HS-5 (cell line): ENCODE measurements at regions not wholly inside any gene's neighbourhood (a gene's known extent, or its start where the extent isn't known, plus 50 kb on each side); places are given as distances from the start of the nearest gene placed in this dataset.
"Not testable (repeated sequence)": the region's sequence is repeated elsewhere in the genome, so short reads cannot be mapped to it uniquely, and the experiment has no call there.

ENCODE experiments used
- DNase-seq: peaks from one replicate; pipeline ENCODE4 v3.0.0-alpha.2; 2012; ENCODE audit warnings: low read depth

- no peak for DNase-seq
These were observed 76.5 kb downstream of the ARL5B start for GRCh38 chr10:18735711-18736110.

DNA sequence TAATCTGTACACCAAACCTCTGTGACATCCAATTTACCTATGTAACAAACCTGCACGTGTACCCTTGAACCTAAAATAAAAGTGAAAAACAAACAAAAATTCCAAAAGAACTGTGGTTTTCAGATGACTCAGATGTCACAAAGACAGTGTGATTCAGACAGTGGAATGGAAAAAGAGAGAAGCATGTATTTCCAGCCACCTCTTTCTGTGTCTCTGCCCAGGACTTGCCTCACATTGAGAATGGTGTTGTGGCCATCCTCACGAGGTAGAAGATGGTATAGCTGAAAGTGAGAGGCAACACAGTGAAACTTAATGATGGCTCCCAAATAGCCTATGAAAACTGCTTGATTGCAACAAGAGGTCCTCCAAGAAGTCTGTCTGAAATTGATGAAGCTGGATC is 78.0 kb downstream of the ARL5B start:
- DNase-seq: no peak

- peak; percentile 76 for DNase-seq
These were observed 78.6 kb downstream of the ARL5B start for GRCh38 chr10:18737841-18738240.

GRCh38 chr10:18738835-18739234 is 79.6 kb downstream of the ARL5B start:
- peak; percentile 26 for DNase-seq

GRCh38 chr10:18743926-18744325 is 84.7 kb downstream of the ARL5B start:
- no peak for DNase-seq

DNA sequence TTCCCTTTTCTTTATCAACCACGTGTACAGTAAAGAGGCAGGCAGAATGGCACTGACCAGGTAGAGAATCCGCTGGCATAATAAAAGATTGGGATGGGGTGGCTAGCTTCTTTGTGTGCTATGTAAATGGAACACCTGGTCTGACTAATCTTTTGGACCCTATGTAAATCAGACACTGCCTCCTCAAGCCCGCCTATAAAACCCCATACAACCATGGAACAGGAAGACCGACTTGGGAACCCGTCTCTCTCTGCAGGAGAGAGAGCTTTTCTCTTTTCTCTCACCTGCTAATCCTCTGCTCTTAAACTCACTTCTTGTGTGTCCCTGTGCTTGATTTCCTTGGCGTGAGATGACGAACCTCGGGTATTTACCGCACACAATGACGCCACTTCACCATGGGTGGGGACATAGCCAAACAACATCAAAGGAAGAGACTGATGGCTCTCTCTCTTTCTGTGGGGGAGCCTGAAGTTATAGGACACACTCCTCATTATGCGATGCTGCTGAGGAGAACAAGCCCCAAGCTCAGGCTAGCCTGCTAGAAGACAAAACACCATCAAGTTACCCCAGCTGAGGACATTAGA is 94.2 kb downstream of the ARL5B start:
- DNase-seq: no peak

GRCh38 chr10:18759575-18759974 is 100.3 kb downstream of the ARL5B start:
- no peak for DNase-seq

GRCh38 chr10:18760836-18761235 is 101.6 kb downstream of the ARL5B start:
- DNase-seq: no peak

DNA sequence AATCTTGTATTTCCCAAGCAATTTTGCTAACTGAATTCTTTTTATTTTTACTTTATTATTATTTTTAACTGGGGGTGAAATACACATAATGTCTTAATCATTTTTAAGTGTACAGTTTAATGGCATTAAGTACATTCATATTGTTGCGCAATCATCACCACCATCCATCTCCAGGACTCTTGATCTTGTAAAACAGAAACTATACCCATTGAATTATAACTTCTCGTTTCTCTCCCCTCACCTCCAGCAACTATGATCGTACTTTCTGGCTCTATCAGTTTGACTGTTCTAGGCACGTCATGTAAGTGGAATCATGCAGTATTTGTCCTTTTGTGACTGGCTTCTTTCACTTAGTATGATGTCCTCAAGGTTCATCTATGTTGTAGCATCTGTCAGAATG is 108.8 kb downstream of the ARL5B start:
- DNase-seq: no peak

DNA sequence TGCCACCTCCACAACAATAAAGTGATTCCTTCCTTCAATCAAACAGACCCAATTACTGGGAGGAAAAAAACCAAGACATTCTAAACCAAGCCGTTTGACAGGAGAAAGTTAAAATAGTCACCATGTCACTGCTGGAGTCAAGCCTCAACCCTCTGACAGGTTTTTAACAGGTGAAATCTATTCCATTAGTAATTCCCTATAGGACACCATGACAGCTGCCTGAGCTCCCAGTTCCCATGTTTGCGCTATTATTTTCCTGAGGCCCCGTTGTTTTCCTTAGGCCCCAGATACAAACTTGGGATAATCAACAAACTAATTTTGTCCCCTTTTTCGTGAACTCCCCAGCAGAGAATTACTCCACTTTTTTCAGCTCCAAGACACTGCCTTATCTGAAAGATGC is 113.9 kb downstream of the ARL5B start:
- no peak for DNase-seq

DNA sequence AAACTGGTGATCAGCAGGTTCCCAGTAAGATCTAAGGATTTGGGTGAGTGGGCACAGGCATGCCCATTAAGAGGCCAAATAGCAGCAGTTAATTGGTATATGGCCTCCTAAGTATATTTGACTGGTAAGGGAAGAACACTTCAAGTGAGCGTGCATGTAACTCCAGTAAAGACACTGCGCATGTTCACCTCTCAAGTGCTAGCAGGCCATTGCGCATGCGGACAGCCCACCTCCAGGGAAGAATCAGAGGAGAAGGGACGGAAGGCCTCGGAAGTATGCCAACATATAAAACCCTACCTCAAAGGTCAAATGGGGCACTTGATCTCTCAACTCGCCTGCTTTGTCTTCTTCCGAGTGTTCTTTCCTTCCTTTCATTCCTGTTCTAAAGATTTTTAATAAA is 118.0 kb downstream of the ARL5B start:
- no peak for DNase-seq

DNA sequence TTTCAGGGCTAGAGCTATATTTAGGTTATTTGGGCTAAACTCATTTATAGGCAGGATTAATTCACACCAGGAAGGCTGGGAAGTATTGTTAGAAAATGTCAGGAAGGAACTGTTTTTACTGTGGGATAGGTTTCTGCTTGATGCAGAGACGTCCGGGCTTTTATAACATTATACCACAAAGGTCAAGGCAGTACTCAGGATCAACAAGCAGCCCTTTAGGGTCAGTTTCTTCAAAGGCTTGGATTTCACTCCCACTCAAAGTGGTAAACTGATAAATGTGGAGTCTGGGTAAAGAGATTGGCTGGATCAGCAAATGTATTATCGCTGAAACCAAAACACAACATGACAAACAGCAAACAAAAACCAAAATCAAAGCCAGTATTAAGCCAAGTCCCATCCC is 127.2 kb downstream of the ARL5B start:
- no peak for DNase-seq

DNA sequence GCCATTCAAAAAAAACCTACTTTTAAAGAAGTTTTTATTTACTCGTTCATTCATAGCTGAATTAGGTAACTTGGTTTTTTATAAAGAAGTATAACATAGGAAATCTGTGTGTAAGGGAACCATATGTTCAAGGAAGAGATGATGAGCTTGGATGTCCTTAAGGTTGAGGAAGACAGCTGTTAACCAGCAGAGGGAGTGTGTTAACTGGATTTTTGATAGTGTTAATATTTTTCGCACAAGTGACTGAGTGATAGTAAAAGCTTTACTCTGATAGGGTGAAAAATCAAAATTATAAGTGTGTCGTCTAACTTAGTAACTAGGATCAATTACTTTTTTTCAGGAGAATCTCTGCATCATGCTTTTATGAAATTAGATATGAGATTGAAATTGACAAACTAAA is 134.7 kb downstream of the ARL5B start:
- DNase-seq: no peak

DNA sequence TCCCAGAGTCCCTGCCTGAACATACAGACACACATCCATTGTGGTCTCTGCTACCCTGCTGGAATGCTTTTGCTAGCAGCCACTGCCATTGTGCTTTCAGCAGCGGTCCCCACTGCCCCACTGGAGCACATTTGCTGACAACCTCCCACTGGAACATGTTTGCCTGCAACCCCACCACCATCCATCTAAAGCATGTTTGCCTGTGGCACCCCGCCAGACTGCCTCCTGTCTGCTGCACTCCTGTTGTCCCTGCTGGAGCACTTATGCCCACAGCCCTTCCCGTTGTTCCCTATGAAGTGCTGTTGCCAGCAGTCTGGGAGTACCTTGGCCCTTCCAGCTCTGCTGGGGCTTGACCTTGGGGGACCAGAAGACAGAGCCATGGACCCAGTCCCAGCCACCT is 136.3 kb downstream of the ARL5B start:
- DNase-seq: no peak

DNA sequence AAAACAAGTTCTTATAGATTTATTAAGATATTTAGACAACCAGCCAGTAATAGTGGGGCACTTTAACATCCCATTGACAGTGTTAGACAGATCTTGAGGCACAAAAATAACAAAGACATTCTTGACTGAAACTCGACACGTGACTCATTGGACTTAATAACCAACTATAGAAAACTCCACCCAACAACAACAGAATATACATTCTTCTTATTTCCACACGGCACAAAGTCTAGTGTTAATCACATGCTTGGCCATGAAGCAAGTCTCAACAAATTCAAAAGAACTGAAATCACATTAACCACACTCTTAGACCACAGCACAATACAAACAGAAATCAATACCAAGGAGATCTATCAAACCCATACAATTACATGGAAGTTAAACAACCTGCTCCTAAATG is 138.1 kb downstream of the ARL5B start:
- no peak for DNase-seq

DNA sequence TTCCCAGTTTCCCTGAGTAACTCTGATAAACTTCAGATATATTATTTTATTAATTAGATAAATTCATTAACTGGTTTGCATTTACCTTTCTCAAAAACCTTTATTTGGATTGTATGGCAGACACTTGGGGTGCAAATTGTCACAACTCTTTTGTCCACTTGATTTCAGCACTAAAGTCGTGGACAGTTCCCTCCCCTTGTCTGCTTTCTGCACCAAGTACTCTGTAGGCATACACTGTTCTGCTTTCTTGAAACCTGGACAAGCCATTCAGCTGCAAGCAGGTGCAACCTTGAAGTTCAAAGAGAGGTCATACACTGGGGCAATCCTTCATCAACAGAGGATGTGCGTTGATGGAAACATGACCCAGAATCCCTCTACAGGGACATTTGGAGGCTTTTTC is 162.9 kb downstream of the ARL5B start:
- no peak for DNase-seq

- no peak for DNase-seq
These were observed 170.0 kb downstream of the ARL5B start for GRCh38 chr10:18829259-18829658.

- no peak for DNase-seq
These were observed 171.0 kb downstream of the ARL5B start for GRCh38 chr10:18830277-18830676.

- not testable (repeated sequence) for DNase-seq
These were observed 192.0 kb upstream of the MALRD1 start for GRCh38 chr10:18856623-18857022.

DNA sequence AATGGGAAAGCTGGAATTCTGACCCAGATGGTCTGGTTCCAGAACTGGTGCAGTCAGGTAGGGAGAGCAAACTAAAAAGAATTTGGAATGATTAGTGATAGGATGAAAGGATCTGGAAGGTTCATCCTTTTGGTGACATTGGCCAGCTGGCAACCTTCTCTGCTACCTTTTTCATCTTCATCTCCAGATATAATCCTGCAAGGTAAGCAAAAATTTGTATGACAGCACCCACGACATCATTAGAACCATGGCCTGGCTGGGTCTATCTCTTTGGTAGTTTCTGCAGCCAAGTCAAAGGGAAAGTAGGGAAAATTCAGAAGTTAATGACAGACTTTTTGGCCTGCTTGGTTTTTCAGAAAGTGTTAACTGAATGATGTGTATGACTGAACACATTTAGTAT is 188.9 kb upstream of the MALRD1 start:
- DNase-seq: no peak

GRCh38 chr10:18860186-18860585 is 188.4 kb upstream of the MALRD1 start:
- DNase-seq: no peak

GRCh38 chr10:18860631-18861240 is 187.9 kb upstream of the MALRD1 start:
- no peak for DNase-seq

DNA sequence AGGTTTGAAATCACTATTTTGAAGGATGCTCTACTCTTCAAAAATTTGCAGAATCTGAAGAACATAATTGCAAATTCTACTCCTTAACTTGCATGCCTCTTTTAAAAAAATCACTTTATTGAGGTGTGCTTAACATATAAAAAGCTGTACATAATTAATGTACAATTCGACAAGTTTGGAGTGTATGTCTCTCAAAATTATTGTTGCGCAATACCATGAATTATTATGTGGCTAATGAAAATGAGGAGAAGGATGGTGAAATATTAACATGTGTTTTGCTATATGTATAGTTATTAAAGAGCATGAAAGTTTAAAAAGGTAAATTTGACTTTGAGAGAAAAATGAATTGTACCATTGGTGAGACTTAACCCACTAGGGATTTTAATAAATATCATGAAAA is 187.2 kb upstream of the MALRD1 start:
- DNase-seq: no peak

DNA sequence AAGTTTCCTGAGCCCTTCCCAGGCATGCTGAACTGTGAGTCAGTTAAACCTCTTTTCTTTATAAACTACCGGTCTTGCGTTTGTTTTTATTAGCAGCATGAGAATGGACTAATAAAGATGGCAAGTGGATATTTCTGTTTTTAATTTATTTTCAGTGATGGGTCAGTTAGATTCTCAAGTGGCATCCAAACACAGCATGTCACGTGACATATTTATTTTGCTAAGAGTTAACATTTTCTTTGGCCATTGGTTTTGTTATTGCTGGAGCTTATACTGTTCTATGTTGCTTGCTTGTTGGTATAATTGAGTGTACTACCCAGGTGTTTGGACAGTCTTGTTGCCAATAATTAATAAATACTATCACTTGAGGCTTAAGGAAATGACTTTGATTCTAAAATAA is 181.7 kb upstream of the MALRD1 start:
- DNase-seq: no peak
